Astrocyte (in vitro differentiated cells and primary cell): ENCODE measurements at regions not wholly inside any gene's neighbourhood (a gene's known extent, or its start where the extent isn't known, plus 50 kb on each side); places are given as distances from the start of the nearest gene placed in this dataset.

Experiments
- DNase-seq: peaks from one replicate; pipeline ENCODE4 v3.0.0-alpha.2; 2010; ENCODE audit warnings: low read depth
- FAIRE-seq: peaks from 2 replicates; lab custom pipeline; 2011; peaks lifted over from hg19 to GRCh38; lab: Jason Lieb, UNC
- H2AFZ ChIP-seq: 2 replicates; pipeline ENCODE4 v1.6.0; 2012; ENCODE audit warnings: low read depth, low read length, inconsistent platforms
- H3K27ac ChIP-seq: 2 replicates; pipeline ENCODE4 v1.5.1; 2011; ENCODE audit warnings: low read depth, low read length, inconsistent platforms
- H3K27me3 ChIP-seq: 2 replicates; pipeline ENCODE4 v1.6.0; 2011; ENCODE audit warnings: low read length, inconsistent platforms; ENCODE audit not compliant: insufficient read depth
- H3K36me3 ChIP-seq: 2 replicates; pipeline ENCODE4 v1.5.1; 2011; ENCODE audit warnings: low read length, inconsistent platforms; ENCODE audit not compliant: insufficient read depth
- H3K4me1 ChIP-seq: 2 replicates; pipeline ENCODE4 v1.5.1; 2011; ENCODE audit warnings: low read length, inconsistent platforms; ENCODE audit not compliant: insufficient read depth
- H3K4me2 ChIP-seq: 2 replicates; pipeline ENCODE4 v1.6.0; 2012; ENCODE audit warnings: low read length, inconsistent platforms
- H3K4me3 ChIP-seq: 2 replicates; pipeline ENCODE4 v1.5.1; 2011; ENCODE audit warnings: low read depth, mild to moderate bottlenecking, low read length, inconsistent platforms; ENCODE audit not compliant: insufficient read depth
- H3K79me2 ChIP-seq: 2 replicates; pipeline ENCODE4 v1.6.0; 2012; ENCODE audit warnings: mild to moderate bottlenecking, low read length, inconsistent platforms; ENCODE audit not compliant: insufficient read depth
- H3K9ac ChIP-seq: 2 replicates; pipeline ENCODE4 v1.6.0; 2012; ENCODE audit warnings: mild to moderate bottlenecking, low read length, inconsistent platforms
- H3K9me3 ChIP-seq: 2 replicates; pipeline ENCODE4 v1.5.1; 2012; ENCODE audit warnings: low read depth, mild to moderate bottlenecking, low read length, inconsistent platforms; ENCODE audit not compliant: insufficient read depth
- H4K20me1 ChIP-seq: 2 replicates; pipeline ENCODE4 v1.6.0; 2012; ENCODE audit warnings: low read length, inconsistent platforms; ENCODE audit not compliant: insufficient read depth
- H3K27ac Mint-ChIP-seq: one replicate; pipeline ENCODE4 v1.8.0; 2021; ENCODE audit warnings: mild to moderate bottlenecking, mixed read lengths; ENCODE audit not compliant: unreplicated experiment
- H3K27me3 Mint-ChIP-seq: one replicate; pipeline ENCODE4 v1.8.0; 2021; ENCODE audit warnings: low read depth, mixed read lengths; ENCODE audit not compliant: unreplicated experiment
- H3K36me3 Mint-ChIP-seq: one replicate; pipeline ENCODE4 v1.8.0; 2021; ENCODE audit warnings: low read depth, mixed read lengths; ENCODE audit not compliant: unreplicated experiment
- H3K4me1 Mint-ChIP-seq: one replicate; pipeline ENCODE4 v1.8.0; 2021; ENCODE audit warnings: low read depth, mixed read lengths; ENCODE audit not compliant: unreplicated experiment
- H3K4me3 Mint-ChIP-seq: one replicate; pipeline ENCODE4 v1.8.0; 2021; ENCODE audit warnings: mild to moderate bottlenecking, moderate library complexity, mixed read lengths; ENCODE audit not compliant: unreplicated experiment
- H3K9me3 Mint-ChIP-seq: one replicate; pipeline ENCODE4 v1.8.0; 2021; ENCODE audit warnings: mild to moderate bottlenecking, mixed read lengths; ENCODE audit not compliant: unreplicated experiment
- EZH2 ChIP-seq: IDR thresholded peaks from 2 replicates; pipeline ENCODE4 v1.6.1; 2012; ENCODE audit warnings: mild to moderate bottlenecking, low read length, inconsistent platforms; ENCODE audit not compliant: insufficient read depth
- TF ChIP-seq, protein P1 (sequence below): IDR thresholded peaks from 2 replicates; pipeline ENCODE4 v1.5.1; 2011; ENCODE audit warnings: low read depth, mild to moderate bottlenecking, inconsistent platforms, low read length, moderate library complexity; ENCODE audit not compliant: insufficient read depth

GRCh38 chr22:22348815-22349454 lies 104.3 kb downstream of the VPREB1 start:
- Histone ChIP-seq H3K27ac (no peak overlapping the region), H3K36me3 (no peaks in the 10 kb centered on the region), H3K9ac (no peak overlapping the region), H3K79me2 (no peaks in the 10 kb centered on the region), H3K9me3 (no peaks in the 10 kb centered on the region), H3K4me1 (no peaks in the 10 kb centered on the region), H2AFZ (no peak overlapping the region), H4K20me1 (no peaks in the 10 kb centered on the region), H3K4me3 (no peak overlapping the region), H3K27me3 (peaks cover 27% of the 10 kb centered on the region), H3K4me2 (no peak overlapping the region)
- no peaks in the 10 kb centered on the region for H3K4me1 Mint-ChIP-seq
- no peak for DNase-seq
- H3K4me3 Mint-ChIP-seq: no peak overlapping the region
- TF ChIP-seq EZH2: no peak
- TF ChIP-seq, protein P1, sequence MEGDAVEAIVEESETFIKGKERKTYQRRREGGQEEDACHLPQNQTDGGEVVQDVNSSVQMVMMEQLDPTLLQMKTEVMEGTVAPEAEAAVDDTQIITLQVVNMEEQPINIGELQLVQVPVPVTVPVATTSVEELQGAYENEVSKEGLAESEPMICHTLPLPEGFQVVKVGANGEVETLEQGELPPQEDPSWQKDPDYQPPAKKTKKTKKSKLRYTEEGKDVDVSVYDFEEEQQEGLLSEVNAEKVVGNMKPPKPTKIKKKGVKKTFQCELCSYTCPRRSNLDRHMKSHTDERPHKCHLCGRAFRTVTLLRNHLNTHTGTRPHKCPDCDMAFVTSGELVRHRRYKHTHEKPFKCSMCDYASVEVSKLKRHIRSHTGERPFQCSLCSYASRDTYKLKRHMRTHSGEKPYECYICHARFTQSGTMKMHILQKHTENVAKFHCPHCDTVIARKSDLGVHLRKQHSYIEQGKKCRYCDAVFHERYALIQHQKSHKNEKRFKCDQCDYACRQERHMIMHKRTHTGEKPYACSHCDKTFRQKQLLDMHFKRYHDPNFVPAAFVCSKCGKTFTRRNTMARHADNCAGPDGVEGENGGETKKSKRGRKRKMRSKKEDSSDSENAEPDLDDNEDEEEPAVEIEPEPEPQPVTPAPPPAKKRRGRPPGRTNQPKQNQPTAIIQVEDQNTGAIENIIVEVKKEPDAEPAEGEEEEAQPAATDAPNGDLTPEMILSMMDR: no peak
- no peaks in the 10 kb centered on the region for H3K36me3 Mint-ChIP-seq
- H3K9me3 Mint-ChIP-seq: no peaks in the 10 kb centered on the region
- no peak overlapping the region for H3K27ac Mint-ChIP-seq
- FAIRE-seq: no peak
- peaks cover 66% of the 10 kb centered on the region for H3K27me3 Mint-ChIP-seq

DNA sequence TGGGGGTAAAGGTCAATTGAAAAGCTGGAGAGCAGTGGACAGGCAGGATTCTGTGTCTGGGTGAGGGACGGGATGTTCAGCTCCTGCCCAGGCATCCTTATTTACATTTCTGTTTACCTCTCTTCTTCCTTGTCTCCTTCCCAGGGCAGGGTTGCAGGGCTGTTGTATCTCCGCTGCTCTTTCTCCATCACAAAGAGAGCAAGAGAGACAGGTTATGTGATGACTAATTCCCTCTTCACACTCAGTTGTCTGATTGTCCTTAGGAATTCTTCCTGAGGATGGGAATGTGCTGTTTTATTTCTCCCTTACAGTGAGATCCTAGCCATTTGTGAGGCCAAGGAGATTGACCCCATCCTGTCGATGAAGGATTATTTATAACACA lies 104.9 kb downstream of the VPREB1 start:
- H3K9me3 ChIP-seq: no peaks in the 10 kb centered on the region
- Mint-ChIP-seq H3K9me3 (no peaks in the 10 kb centered on the region), H3K4me1 (no peaks in the 10 kb centered on the region), H3K27me3 (peaks cover 70% of the 10 kb centered on the region), H3K36me3 (no peaks in the 10 kb centered on the region), H3K27ac (no peak overlapping the region), H3K4me3 (no peak overlapping the region)
- no peaks in the 10 kb centered on the region for H3K36me3 ChIP-seq
- H3K4me1 ChIP-seq: no peaks in the 10 kb centered on the region
- H3K4me2 ChIP-seq: no peak overlapping the region
- no peaks in the 10 kb centered on the region for H4K20me1 ChIP-seq
- H2AFZ ChIP-seq: no peak overlapping the region
- FAIRE-seq (no peak), DNase-seq (no peak)
- peaks cover 27% of the 10 kb centered on the region for H3K27me3 ChIP-seq
- H3K4me3 ChIP-seq: no peak overlapping the region
- no peak for TF ChIP-seq EZH2
- TF ChIP-seq, protein P1: no peak
- H3K27ac ChIP-seq: no peak overlapping the region
- no peaks in the 10 kb centered on the region for H3K79me2 ChIP-seq
- no peak overlapping the region for H3K9ac ChIP-seq

- H3K4me1 Mint-ChIP-seq: no peaks in the 10 kb centered on the region
- Histone ChIP-seq H3K79me2 (no peaks in the 10 kb centered on the region), H3K4me3 (no peak overlapping the region), H4K20me1 (no peaks in the 10 kb centered on the region), H3K27ac (no peak overlapping the region), H3K27me3 (peaks cover 21% of the 10 kb centered on the region), H3K4me2 (no peak overlapping the region), H2AFZ (no peak overlapping the region), H3K4me1 (no peaks in the 10 kb centered on the region), H3K36me3 (no peaks in the 10 kb centered on the region), H3K9ac (no peak overlapping the region), H3K9me3 (no peaks in the 10 kb centered on the region)
- H3K4me3 Mint-ChIP-seq: no peak overlapping the region
- FAIRE-seq (no peak), DNase-seq (no peak)
- no peaks in the 10 kb centered on the region for H3K36me3 Mint-ChIP-seq
- no peak overlapping the region for H3K27ac Mint-ChIP-seq
- peaks cover 78% of the 10 kb centered on the region for H3K27me3 Mint-ChIP-seq
- TF ChIP-seq, protein P1: no peak
- no peak for TF ChIP-seq EZH2
- no peaks in the 10 kb centered on the region for H3K9me3 Mint-ChIP-seq
These were observed 106.8 kb downstream of the VPREB1 start for GRCh38 chr22:22351366-22351765.
